HUDEP-2 (cell line): ENCODE measurements at regions not wholly inside any gene's neighbourhood (a gene's known extent, or its start where the extent isn't known, plus 50 kb on each side); places are given as distances from the start of the nearest gene placed in this dataset.

ENCODE experiments used
- DNase-seq, 76 experiments: peaks; one replicate each; lab custom pipeline; 2025; ENCODE audit not compliant: unreplicated experiment in 76 of 76; lab: John Stamatoyannopoulos, UW

DNA sequence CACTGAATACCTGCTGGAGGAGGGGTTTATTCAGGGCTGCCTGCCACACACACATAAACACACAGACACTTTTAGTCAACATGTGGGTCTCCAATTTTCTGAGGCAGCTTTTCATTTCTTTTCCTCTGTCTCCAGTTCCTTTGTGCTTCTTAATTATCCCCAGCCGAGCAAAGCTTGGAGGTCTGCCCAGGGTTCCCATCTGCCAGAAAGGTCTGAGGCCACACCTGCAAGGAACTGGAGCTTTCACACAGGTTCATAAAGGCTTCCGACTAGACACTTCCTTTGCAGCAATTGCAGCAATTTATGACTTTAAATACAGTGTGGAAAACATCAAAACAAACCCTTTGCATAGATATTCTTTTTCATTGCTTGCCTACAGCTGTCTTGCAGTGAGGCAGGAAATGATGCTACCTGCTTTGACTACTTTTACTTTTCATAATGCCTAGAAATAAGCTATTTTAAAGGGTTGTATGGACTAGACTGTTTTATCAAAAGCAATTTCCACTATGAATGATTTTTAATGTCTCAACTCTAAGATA is 1318.9 kb downstream of the AACS start:
- no peak for DNase-seq

GRCh38 chr12:126385785-126386184 is 1320.5 kb downstream of the AACS start:
- DNase-seq, result no peak

GRCh38 chr12:126389220-126389841 is 1324.1 kb downstream of the AACS start:
- no peak for DNase-seq

- no peak for DNase-seq
Measured at GRCh38 chr12:126389961-126390360, 1324.7 kb downstream of the AACS start.

GRCh38 chr12:126390969-126391566 is 1325.8 kb downstream of the AACS start:
- DNase-seq, result no peak

- DNase-seq, result no peak
Measured at GRCh38 chr12:126396536-126396935, 1331.3 kb downstream of the AACS start.

DNA sequence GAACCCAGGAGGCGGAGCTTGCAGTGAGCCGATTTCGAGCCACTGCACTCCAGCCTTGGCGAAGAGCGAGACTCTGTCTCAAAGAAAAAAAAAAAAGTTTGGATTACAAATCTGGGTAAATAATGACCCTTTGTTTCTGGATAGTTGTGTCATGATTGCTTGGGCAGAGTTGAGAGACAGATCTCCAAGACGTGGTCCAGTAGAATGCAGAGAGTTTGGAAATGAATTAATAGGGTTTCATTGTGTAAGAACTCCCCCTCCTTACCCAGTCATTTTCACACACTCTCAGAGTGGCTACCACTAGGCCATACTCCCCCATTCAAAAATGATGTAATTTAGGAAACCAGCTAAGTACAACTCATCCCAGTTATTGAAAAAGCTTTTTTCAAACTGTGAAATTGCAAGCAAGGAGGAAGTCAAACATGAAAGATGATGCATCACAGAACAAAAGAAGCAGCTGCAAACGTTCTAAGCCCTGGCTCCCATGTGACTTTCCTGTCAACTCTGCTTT is 1331.9 kb downstream of the AACS start:
- DNase-seq, result no peak

DNA sequence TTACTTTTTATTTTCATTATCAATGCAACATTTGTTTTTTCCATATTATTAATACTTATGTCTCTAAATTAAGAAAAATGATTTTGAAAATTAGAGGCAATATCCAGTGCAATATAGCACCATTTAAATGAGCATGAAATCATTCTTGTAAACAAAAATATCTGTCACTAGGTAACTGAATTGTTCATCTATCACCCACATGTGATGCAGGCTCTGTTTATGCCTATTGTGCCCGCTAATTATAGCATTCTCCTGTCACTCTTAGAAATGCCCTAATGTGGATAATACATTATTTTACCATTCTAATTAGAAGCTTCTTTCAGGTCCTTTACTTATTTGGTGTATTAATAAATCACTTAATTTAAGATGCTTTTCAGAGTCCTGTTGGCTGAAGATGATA is 1332.4 kb downstream of the AACS start:
- no peak for DNase-seq

GRCh38 chr12:126400831-126401230 is 1335.6 kb downstream of the AACS start:
- DNase-seq, result no peak

- no peak for DNase-seq
Measured at GRCh38 chr12:126404293-126404881, 1339.2 kb downstream of the AACS start.

- no peak for DNase-seq
Measured at GRCh38 chr12:126418400-126418799, 1353.2 kb downstream of the AACS start.

DNA sequence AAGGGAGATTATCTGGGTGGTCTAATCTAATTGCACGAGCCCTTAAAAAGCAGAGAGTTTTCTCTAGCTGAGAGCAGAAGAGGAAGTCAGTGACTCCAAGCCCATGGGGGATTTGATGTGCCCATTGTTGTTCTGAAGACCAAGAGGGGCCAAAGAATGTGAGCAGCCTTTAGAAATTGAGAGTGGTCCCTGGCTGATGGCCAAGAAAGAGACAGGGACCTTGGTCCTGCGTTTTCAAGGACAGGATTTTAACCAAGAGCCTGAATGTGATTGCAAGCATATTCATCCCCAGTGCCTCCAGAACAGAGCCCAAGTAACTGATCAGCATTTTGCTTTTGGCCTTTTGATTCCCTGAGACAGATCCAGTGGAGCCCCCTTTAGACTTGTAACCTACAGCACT is 1353.9 kb downstream of the AACS start:
- DNase-seq, result no peak

DNA sequence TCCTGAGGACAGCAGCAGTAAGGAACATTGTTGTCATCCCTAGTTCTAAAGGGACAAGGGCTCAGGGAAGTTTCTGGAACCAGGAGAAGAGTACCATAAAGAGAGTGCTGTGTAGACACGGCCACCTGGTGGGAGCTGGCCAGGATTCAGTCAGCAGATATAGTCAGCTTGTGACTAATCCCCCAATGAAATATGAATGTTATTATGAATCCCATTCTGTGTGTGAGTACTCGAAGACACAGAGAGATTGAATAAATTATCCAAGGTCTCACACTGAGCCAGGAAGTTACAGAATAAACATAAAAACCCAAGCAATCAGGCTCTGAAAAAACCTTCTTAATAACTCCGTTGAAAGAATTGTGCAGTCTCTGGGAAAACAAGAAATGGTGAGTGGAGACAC is 1359.5 kb downstream of the AACS start:
- DNase-seq, result no peak

DNA sequence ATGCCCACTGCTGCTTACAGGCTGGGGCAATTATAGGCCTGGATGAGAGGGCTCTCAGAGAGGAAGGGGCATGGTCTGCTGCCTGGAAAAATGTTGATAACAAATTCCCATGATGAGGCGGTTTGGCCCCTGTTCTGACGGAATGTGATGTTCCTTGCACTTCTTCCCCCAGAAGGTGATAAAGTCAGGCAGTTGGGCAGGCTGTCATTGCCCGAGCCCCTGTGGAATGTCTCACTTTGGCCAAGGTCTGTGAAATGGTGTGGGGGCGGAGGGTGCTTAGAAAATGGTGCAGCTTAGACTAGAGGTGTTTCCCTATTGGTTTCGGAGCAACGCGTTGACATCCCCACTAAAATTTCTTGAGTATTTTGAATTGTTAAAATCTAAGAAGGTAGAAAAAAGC is 1360.0 kb downstream of the AACS start:
- DNase-seq, result no peak

GRCh38 chr12:126428769-126429168 is 1363.5 kb downstream of the AACS start:
- no peak for DNase-seq

DNA sequence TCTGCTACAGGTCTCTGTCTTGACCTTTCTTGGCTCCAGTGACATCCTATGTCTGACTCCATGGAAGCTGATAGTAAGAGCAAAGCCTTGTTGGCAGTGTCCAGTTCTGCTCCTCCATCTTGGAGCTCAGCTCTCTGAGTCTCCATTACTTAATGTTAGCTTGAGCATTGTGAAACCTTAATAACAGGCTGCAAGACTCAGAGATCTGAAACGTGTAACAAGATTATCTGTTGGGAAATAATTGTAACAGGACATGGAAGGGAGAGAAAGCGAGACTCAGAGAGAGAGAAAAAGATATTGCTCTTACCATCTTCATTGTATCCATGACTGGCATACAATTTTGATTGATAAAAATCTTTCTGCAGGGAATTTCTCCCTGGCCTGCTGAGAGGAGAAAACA is 1365.7 kb downstream of the AACS start:
- no peak for DNase-seq

GRCh38 chr12:126431767-126432166 is 1366.5 kb downstream of the AACS start:
- no peak for DNase-seq

DNA sequence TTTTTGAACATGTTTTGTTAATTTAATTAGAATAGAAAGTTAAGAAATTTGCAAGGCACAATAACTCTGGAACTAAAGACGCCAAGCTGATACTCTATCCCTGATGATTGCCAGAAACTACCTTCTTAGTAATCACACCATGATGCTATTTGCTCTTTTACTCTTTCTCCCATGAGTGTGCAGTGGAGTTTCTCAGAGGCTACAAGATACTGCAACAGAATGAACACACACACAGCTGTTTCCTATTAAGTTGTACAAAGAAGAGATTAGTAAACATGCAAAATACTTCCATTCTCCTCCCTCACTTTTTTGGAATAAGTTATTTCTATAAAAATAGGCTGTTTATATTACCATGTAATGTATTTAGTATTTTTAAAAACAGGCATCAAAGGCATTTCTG is 1367.5 kb downstream of the AACS start:
- no peak for DNase-seq

GRCh38 chr12:126434412-126434985 is 1369.3 kb downstream of the AACS start:
- DNase-seq, result no peak

DNA sequence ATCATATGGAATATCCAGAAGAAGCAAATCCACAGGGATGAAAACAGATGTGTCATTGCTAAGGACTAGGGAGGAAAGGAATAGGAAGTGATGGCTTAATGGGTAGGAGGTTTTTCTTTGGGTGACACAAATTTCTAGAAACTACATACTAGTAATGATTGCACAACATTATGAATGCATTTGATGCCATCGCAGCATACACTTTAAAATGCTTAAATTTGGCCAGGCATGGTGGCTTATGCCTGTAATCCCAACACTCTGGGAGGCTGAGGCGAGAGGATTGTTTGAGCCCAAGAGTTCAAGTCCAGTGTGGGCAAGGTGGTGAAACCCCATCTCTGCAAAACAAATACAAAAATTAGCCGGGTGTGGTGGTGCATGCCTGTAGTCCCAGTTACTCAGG is 1370.8 kb downstream of the AACS start:
- no peak for DNase-seq

DNA sequence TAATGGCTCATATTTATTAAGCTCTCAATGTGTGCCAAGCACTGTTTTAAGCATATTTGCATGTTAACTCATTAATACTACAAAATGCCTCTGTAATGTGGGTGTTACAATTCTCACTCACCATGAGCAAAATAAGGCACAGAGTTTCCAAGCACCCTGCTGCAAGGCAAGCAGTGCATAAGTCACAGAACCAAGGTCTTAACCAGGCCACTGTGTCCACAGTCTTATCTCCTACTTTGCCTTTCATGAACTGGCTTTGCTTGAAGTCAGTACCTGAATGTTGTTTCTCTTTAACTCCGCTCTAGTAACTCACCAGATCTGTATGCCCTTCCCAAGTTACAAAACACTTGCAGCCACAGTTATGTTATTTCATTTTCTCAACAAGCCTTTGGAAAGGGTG is 1372.7 kb downstream of the AACS start:
- no peak for DNase-seq

GRCh38 chr12:126443977-126444376 is 1378.7 kb downstream of the AACS start:
- DNase-seq, result no peak
